ENCODE measurements at regions not wholly inside any gene's neighbourhood (a gene's known extent, or its start where the extent isn't known, plus 50 kb on each side); places are given as distances from the start of the nearest gene placed in this dataset.
"Not testable (repeated sequence)": the region's sequence is repeated elsewhere in the genome, so short reads cannot be mapped to it uniquely, and the experiment has no call there.

- DNase-seq = no peak
Observed at GRCh38 chr3:94612631-94613030, 549.8 kb downstream of the NSUN3 start.

DNA sequence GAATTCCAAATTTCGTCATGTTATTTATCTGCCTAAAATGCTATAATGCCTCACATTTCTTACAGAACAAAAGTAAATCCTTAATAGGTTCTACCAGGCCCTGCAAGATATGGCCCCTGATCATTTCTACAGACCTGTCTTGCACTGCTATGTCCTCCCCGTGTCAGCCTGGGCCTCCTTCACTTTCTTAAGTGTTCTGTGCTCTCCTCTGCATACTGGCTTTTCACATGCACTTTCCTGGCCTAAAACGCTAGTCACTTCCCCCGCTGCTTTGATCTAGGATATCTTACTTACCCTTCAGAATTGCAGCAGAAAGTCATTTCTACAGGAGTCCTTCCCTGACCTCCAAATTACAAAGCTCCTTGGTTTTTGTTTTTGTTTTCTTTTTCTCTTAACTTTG lies 551.3 kb downstream of the NSUN3 start:
- DNase-seq = no peak

- no peak for DNase-seq
Observed at GRCh38 chr3:94615275-94616065, 552.6 kb downstream of the NSUN3 start.

DNA sequence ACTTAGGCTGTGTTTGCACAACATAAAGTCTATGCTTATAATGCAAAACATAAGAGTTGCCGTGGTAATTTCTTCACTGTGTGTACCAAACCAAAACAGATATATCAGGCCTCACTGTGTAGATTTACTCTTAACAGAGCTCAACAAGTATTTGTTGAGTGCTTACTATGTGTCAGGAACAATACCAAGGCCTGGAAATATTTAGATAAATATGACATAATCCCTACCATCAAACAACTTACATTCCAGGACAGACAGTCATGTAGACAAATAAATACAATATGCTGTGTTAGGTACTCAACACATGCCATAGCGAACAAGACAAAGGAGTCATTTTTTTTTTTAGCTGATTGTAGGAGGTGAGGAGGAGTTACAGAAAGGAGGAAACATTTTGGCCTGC lies 554.0 kb downstream of the NSUN3 start:
- DNase-seq = peak; percentile 2

DNA sequence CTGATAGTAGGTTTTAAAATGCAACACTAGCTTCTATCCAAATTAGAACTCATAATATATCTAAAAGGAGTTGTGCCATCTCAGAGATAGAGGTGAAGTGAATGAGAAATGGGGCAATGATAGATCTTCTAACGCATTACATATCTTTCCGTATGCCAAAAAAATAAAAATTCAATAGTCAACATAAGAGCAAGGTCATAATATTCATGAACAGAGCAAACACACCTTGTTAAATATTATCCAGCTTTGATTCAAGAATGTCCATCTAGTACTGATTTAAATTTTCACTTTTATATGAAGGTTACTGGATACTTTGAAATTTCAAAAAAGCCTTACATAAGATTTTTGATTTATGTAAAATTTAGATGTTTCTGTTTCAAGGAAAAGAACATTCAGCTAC lies 554.5 kb downstream of the NSUN3 start:
- DNase-seq = no peak

DNA sequence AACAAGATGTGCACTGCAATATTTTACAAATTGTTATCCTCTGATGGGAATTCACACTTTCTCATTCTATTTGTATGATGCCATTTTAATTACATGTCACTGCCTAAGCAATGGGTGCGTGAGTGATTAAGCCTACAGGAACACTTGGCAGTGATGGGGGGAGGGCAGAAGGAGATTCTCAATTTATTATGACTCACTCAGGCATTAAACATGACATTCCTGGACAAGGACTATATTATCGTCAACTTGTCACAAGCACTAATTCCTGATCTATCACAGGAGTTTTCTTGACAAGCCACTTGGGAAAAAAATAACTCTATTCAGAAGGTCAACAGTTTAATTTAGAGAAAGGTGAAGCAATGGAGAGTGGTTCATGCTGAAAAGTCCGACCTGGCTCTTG lies 556.8 kb downstream of the NSUN3 start:
- no peak for DNase-seq

DNA sequence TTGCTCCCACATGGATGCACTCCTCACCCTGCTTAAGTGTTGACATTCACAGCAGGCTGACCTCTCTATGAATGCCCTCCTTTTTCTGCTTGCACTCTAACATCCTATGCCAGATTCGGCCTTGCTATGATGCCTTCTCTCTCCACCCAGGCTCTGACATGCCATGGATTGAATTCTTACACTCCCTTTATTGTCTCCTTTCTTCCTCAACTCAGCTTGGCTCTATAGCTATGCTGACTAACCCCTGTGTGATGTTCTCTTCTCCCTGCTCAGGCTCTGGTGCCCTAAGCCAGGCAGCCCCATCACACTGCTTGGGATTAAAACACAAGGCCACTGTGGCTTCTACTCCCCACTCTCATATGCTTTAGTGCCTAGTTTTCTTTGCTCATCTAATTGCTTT lies 563.7 kb downstream of the NSUN3 start:
- DNase-seq = no peak

DNA sequence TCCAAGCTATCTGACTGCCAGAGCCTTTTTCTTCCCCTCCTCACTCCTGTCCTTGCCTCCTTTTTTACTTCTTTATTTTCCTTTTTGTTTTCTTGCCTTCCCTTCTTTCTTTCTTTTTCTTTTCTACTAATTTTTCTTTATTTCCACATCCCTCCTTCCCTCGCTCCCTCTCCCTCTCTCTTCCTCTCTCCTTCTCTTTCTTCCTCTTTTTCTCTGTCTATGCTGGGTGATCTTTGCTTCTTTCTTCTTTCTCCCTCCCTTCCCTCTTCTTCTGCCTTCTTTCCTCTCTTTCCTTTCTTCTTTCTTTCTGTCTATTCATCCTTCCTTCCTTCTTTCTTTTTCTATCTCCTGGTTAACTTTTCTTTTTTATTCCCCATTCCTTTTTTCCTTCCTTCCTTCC lies 564.8 kb downstream of the NSUN3 start:
- DNase-seq = no peak

DNA sequence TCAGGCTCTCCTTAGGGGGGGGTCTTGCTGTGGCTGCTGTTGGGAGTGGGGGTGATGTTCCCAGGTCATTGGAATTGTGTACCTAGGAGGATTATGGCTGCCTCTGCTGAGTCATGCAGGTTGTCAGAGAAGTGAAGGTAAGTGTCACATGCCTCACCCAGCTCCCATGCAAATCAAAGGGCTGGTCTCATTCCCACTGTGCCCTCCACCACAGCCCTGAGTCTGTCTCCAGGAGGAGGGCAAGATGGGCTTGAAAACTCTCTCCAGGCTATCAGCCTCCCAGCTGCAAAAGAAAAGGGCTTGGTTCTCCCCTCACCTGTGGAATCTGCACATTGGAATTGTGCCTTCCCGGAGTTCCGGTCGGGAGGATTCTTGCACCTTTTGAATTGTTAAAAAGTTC lies 580.5 kb downstream of the NSUN3 start:
- no peak for DNase-seq

- no peak for DNase-seq
Observed at GRCh38 chr3:94645790-94646189, 582.9 kb downstream of the NSUN3 start.

GRCh38 chr3:94647131-94647530 lies 584.3 kb downstream of the NSUN3 start:
- DNase-seq = peak; percentile 1

- DNase-seq = not testable (repeated sequence)
Observed at GRCh38 chr3:94648270-94649180, 585.7 kb downstream of the NSUN3 start.

DNA sequence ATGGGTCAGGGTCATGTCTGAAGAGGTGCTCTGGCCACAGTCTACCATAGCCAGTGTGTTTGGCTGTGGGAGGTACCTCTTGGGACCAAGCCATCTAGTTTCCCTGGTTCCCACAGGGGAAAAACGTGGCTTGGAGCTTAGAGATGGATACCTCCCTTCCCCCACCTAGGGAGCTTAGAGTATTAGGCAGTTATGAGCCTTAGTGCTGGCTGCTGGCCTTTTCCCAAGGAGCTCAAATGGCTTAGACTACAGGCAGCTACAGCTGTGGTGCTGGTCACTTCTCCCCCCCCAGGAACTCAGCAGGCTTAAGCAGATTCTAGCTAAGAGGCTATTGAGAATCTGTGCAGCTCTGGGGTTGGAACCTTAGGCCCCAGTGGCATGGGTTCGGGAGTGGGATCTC lies 591.2 kb downstream of the NSUN3 start:
- no peak for DNase-seq

DNA sequence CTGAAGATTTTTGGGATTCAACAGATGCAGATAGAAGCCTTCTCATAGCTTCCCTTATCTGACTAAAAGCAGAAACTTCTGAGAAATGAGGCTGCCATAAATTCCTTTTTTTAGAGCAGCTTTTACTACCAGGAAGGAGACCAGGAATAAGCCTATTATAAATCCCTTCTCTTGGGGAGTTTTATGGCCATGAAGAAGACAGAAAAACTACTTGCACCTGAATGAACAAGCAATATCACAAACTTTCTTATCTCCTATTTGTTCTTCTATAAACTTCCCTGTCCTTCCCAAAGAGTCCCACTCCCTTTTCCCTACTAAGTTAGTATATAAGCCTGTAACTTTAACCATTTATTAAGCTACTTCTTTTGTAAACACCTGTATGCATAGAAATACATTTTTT lies 603.1 kb downstream of the NSUN3 start:
- no peak for DNase-seq

GRCh38 chr3:94671078-94671477 lies 608.2 kb downstream of the NSUN3 start:
- no peak for DNase-seq

DNA sequence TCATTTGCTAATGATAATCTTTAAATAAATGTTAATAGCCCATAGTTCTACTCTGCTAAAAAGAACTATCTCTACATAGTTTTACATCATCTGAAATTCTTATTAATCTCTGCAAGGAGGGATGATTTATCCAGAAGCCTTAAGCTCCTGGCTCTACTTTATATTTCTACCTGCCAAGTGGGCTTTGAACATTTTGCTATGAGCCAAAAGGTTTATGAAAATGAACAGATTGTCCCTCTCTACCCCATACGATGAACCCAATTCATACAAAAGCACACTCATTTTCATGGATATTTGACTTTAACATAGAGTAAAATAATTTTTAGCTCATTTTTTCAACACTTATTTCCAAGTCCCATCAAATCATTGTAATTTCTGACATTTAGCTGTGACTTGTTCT lies 611.0 kb downstream of the NSUN3 start:
- no peak for DNase-seq

DNA sequence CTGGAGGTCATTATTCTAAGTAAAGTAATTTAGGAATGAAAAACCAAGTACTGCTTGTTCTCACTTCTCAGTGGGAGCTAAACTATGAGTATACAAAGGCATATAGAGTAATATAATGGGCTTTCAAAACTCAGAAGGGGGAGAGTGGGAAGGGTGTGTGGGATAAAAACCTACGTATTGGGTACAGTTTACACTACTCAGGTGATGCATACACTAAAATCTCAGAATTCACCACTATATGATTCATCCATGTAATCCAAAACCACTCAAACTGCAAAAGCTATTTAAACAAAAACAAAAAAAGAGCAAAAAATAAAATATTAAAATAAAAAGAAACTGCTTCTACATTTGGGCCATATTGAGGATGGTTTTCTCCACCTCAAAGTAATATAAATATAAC lies 623.3 kb downstream of the NSUN3 start:
- DNase-seq = no peak

DNA sequence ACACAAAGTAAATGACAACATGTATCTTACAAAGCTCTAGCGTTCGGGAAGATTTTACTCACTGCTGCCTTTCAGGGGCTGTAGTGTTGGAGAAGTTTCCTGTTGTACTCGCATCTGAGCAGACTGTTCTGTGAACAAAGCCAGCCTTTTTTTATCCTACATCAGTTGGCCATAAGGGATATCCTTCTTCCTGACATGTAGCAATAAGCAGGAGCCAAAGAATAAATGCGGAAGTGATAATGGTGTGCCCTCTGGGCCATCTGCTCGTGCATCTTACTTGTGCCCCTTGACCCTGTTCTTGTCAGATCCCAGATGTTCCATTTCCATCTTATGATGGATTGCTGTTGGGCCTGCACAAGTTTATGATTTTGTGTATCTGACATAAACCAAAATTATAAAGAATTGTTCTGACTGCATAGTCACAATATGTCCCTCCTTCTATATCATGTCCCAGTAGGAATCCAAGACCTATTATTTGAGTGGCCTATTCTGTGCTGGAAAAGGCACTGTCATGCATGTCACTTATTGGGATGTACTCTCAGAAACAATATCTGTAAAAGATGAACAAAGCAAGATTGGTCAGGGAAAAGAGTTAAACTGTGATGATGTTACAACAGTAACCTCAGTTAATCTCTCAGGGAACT lies 631.3 kb downstream of the NSUN3 start:
- no peak for DNase-seq

GRCh38 chr3:94694894-94695293 lies 632.0 kb downstream of the NSUN3 start:
- no peak for DNase-seq

DNA sequence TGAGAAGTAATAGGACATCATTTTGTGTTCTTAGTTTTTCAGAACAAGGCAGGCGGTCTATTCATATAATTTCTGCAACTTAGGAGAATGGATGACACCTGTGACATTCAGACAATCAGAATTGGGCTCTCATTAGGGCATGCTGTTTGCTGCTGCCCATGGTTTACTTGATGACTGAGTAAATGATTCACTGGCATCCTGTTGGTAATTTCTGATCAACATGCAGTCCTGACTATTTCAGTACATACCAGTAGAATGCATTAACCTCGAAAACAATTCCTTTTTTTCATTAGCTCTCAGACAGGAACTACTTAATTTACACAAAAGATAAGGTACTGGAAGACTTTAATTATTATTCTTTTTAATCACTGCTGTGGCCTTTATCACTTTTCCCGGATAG lies 641.6 kb downstream of the NSUN3 start:
- DNase-seq = no peak

GRCh38 chr3:94709249-94709902 lies 646.5 kb downstream of the NSUN3 start:
- no peak for DNase-seq

GRCh38 chr3:94714194-94714593 lies 651.3 kb downstream of the NSUN3 start:
- no peak for DNase-seq

All from fibroblast of skin of back (primary cell).